ENCODE measurements at regions not wholly inside any gene's neighbourhood (a gene's known extent, or its start where the extent isn't known, plus 50 kb on each side); places are given as distances from the start of the nearest gene placed in this dataset.
"Not testable (repeated sequence)": the region's sequence is repeated elsewhere in the genome, so short reads cannot be mapped to it uniquely, and the experiment has no call there.

DNA sequence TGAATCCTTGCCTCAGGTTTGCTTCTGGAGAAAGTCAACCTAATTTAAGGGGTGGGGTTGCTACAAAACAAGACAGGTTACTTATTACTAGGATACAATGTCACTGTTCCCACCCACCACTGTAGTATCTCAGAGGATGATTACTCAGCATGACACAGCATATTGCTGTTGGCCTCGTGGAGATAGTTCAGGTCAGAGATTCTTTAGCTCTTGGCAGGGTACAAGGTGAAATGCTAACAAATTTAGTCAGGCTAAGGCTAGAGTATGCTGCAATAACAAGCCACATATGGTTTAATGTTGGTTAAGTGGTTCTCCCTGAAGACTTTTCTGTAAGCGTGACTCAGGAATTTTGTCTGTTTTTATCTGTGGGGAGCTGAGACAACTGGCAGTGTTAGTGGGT is 161.8 kb downstream of the EDEM1 start:
- no peak for DNase-seq (ENCODE audit: low read depth in 1 of 2, low spot score in 1 of 2)

DNA sequence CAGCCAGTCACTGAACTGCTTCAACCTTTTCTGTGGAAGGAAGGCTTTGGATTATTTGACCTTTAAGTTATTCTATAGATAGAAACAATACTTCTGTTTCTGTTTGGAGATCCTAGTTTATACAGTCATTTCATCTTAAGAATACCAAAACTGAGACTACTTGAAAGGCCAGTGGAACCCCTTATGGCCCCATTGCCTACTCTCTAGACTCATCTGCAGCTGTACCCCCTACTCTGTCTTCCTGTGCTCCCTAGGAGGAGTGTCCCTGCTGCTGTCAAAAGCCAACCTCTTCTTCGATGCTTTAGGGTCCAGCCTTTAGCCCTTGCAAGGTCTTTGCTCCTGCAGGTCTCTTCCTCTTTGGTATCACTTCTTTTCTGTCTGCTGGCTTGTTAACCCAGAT is 169.6 kb downstream of the EDEM1 start:
- no peak for DNase-seq (ENCODE audit: low read depth in 1 of 2, low spot score in 1 of 2)

DNA sequence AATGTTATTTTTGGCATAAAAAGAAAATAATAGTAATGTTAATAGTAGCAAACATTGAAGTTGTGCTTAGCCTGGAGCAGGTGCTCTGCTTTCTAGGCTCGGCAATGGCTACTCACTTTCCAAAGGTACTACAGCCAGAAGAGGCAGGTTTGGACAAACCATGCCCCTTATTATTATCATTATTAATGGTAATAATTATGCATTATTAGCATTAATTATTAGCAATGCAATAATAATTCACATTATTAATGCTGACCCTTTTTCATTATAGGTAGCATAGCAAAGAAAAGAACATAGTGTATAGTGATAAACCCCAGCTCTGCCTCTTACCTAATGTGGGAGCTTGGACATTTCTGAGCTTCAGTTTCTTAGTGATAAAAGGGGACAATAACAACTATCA is 171.4 kb downstream of the EDEM1 start:
- no peak for DNase-seq (ENCODE audit: low read depth in 1 of 2, low spot score in 1 of 2)

DNA sequence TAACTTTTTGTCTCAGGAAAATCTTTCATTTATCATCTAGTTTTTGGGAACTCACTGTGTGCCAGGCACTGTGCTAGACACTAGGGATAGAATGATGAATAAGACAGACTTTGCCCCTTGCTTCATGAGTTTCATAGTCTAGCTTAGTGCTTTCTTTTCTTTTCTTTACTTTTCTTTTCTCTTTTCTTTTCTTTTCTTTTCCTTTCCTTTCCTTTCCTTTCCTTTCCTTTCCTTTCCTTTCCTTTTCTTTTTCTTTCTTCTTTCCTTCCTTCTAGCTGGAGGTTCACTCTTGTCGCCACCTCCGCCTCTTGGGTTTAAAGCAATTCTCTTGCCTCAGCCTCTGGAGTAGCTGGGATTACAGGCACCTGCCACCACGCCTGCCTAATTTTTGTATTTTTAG is 172.9 kb downstream of the EDEM1 start:
- no peak for DNase-seq (ENCODE audit: low read depth in 1 of 2, low spot score in 1 of 2)

DNA sequence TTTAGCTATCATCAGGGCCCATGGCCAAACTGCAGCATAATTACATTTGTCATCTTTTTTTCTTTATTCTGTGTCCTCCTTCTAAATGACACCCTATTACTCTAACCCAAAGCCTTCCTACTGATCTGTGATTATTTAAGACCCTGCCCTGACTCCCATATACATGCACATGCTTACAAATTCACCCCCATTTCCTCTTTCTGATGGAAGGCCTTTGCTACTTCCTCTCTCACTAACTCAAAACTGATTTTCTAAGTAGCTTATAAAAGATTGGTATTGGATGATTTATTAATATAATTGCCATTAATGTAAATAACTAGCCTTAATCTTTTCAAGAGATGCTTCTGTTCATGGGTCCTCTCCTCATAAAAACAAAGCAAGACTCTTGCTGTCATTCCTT is 179.2 kb downstream of the EDEM1 start:
- no peak for DNase-seq (ENCODE audit: low read depth in 1 of 2, low spot score in 1 of 2)

DNA sequence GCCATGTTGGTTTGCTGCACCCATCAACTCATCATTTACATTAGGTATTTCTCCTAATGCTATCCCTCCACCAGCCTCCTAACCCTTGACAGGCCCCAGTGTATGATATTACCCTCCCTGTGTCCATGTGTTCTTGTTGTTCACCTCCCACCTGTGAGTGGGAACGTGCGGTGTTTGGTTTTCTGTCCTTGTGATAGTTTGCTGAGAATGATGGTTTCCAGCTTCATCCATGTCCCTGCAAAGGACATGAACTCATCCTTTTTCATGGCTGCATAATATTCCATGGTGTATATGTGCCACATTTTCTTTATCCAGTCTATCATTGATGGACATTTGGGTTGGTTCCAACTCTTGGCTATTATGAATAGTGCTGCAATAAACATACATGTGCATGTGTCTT is 184.0 kb downstream of the EDEM1 start:
- not testable (repeated sequence) for DNase-seq (ENCODE audit: low read depth in 1 of 2, low spot score in 1 of 2)

DNA sequence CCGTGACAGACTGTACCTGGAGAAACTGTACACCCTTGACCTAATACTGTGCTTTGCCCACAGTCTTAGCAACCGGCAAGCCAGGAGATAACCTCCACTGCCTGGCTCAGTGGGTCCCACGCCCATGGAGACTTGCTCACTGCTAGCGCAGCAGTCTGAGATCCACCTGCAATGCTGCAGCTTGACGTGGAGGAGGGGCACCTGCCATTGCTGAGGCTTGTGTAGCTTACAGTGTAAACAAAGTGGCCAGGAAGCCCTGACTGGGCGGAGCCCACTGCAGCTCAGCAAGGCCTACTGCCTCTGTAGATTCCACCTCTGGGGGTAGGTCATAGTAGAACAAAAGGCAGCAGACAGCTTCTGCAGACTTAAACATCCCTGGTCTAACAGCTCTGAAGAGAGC is 189.3 kb downstream of the EDEM1 start:
- no peak for DNase-seq (ENCODE audit: low read depth in 1 of 2, low spot score in 1 of 2)

DNA sequence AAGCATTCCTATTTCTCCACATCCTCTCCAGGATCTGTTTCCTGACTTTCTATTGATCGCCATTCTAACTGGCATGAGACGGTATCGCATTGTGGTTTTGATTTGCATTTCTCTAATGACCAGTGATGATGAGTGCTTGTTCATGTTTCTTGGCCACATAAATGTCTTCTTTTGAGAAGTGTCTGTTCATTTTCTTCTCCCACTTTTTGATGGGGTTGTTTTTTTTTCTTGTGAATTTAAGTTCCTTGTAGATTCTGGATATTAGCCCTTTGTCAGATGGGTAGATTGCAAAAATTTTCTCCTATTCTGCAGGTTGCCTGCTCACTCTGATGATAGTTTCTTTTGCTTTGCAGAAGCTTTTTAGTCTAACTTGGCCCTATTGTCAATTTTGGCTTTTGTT is 191.8 kb downstream of the EDEM1 start:
- not testable (repeated sequence) for DNase-seq (ENCODE audit: low read depth in 1 of 2, low spot score in 1 of 2)

DNA sequence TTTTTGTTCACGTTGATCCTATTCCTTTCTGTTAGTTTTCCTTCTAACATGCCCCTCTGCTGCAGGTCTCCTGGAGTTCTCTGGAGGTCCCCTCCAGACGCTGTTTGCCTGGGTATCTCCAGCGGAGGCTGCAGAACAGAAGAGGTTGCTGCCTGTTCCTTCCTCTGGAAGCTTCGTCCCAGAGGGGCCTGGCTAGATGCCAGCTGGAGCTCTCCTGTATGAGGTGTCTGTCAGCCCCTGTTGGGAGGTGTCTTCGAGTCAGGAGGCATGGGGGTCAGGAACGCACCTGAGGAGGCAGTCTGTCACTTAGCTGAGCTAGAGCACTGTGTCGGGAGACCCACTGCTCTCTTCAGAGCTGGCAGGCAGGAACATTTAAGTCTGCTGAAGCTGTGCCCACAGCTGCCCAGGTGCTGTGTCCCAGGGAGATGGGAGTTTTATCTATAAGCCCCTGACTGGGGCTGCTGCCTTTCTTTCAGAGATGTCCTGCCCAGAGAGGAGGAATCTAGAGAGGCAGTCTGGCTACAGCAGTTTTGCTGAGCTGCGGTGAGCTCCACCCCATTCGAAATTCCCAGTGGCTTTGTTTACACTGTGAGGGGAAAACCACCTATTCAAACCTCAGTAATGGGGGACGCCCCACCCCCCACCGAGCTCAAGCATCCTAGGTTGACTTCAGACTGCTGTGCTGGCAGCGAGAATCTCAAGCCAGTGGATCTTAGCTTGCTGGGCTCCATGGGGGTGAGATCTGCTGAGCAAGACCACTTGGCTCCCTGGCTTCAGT is 196.2 kb downstream of the EDEM1 start:
- DNase-seq (ENCODE audit: low read depth in 1 of 2, low spot score in 1 of 2), result not testable (repeated sequence)

DNA sequence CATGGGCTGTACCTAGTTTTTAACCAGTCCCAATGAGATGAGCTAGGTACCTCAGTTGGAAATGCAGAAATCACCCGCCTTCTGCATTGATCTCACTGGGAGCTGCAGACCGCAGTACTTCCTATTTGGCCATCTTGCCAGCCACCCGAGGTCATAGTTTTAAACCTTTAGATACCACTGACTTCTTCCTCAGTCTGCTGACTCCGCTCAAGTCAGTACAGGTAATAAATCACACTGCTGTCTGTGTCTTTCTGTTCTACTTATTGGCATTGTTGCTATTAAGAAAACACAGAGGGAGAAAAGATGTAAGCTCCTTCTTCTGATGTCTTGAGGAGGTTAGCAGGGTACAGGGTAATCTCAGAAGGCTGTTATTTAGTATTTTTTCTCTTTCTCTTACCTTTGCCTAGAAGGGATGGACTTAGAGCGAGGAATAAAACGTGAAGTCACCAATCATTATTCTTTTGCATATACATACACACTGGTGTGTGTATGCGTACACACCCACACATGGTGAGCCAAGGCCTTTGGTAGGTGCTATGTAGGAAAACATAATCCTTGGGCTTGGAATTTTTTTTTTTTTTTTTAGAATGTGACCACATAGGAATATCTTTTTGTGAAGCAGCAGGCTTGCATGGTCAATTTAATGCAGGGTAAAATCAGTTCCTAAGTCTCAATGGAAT is 197.2 kb downstream of the EDEM1 start:
- no peak for DNase-seq (ENCODE audit: low read depth in 1 of 2, low spot score in 1 of 2)

DNA sequence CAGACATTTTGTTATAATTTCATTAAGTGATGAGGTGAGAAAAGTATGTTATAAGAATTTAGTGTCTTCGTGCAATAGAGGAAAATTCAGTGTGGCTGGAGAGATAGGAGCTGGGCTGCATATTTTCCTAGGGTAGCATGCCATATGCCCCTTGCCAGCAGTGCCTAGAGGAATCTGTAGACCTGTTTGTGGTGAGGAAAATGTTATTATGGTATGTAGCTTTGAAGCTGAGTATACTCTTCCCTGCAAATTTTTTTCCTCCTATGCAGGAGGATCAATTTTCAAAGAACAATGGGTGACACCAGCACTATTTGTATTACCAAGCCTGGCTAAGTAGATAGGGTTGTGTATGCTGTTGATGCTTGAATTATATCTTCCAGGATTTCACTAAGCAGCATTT is 200.6 kb downstream of the EDEM1 start:
- no peak for DNase-seq (ENCODE audit: low read depth in 1 of 2, low spot score in 1 of 2)

DNA sequence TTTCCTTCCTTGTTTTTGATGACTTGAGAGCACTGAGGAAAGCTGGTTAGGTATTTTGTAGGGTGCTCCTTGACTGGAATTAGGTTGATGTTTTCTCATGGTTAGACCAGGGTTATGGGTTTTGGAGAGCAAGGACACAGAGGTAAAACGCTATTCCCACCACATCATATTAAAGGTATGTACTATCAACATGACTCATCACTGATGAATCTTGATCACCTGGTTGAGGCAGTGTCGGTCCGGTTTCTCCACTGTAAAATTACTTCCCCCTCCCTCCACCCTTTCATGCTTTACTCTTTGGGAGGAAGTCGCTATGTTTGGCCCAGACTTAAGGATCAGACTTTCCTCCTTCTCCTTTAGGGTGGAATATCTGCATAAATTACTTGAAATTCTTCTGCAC is 201.6 kb downstream of the EDEM1 start:
- no peak for DNase-seq (ENCODE audit: low read depth in 1 of 2, low spot score in 1 of 2)

DNA sequence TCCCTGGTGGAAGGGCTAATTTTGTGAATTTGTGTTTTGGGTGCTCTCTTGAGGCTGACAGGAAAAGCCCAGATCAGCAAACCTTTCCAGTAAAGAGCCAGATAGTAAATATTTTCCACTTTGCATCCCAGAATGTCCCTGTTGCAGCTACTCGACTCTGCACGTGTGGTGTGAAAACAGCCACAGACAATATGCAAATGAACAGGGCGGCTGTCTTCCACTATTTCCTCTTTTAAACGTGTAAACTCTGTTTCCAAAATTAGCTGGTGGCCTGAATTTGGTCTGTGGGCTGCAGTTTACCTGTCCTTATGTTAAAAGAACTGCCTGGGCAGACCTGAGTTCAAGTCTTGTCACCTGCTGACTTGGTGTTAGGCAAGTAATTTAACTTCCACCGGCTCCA is 202.7 kb downstream of the EDEM1 start:
- no peak for DNase-seq (ENCODE audit: low read depth in 1 of 2, low spot score in 1 of 2)

DNA sequence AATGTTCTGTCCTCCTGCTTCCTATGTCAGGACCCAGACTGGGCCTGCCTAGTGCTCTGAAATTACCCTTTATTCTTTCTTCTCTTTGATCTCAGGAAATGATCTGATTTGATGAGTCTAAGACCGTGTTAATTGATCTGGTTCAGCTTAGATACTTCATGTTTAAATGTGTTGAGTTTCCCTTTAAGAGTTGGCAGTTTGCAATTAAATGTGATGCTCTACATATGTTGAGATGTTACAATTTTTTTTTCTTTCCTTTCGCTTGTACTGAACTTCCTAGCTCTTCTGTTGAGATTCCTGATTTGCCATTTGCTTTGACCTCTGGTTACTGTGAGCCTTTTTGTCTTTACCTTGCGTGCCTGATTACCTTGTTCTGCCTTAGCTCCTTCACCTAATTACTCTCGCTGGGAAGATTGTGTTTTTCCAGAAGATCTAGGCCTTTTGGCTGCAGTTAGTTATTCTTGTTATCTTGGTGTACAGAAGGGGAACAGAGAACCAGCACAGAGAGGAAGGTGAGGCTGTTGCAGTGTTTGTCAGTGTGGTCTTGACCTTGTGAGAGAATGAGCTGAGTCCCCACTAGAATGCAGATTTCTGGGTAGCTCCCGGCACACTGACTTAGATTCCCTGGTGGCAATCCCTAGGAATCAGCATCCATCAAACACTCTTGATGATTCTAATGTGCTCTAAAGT is 203.6 kb downstream of the EDEM1 start:
- no peak for DNase-seq (ENCODE audit: low read depth in 1 of 2, low spot score in 1 of 2)

DNA sequence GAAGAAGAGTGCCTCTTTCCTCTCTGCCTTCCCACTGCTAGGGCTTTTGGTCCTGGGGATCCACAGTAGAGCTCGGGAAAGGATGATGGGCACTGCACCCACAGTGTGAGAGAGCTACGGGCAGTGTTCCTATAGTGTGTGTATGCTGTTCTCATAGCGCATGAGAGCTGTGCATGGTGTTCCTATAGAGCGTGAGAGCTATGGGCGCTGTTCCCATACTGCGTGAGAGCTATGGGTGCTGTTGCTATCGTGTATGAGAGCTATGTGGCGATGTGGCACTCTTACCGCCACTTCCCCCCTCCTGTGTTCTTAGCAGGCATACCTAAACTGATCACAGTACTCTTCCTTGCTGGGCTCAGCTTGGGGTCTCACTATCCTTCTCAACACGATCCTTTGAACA is 213.5 kb downstream of the EDEM1 start:
- no peak for DNase-seq (ENCODE audit: low read depth in 1 of 2, low spot score in 1 of 2)

DNA sequence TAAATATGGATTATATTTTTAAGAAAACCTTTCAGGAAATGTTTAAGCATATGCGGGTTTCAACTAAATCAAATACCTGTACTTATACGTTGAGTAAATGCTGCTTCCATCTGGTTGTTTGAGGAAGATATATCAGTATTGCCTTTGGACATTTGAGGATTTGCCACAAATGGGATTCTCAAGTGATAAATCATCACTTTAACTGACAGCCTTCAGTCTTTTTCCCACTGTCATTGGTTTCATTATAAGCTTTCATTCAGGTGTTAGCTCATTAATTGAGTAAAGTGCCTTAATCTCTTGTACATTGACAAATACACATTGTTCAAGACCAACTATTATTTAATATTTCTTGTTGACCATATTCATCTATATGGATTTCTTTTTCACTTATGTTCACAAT is 217.2 kb downstream of the EDEM1 start:
- DNase-seq (ENCODE audit: low read depth in 1 of 2, low spot score in 1 of 2), result no peak

DNA sequence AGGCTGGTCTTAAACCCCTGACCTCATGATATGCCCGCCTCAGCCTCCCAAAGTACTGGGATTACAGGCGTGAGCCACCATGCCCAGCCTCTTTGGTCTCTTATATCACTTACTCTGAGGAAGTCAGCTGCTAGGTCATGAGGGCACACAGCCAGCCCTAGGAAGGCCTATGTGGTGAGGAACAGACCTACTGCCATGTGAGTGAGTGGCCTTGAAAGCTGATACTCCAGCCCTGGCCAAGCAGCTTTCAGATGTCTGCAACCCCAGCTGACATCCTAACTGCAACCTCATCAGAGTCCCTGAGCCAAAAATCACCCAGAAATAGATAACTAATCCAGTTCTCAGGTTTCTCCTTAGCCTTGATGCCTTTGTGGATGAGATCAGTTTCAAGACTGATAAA is 224.3 kb downstream of the EDEM1 start:
- no peak for DNase-seq (ENCODE audit: low read depth in 1 of 2, low spot score in 1 of 2)

DNA sequence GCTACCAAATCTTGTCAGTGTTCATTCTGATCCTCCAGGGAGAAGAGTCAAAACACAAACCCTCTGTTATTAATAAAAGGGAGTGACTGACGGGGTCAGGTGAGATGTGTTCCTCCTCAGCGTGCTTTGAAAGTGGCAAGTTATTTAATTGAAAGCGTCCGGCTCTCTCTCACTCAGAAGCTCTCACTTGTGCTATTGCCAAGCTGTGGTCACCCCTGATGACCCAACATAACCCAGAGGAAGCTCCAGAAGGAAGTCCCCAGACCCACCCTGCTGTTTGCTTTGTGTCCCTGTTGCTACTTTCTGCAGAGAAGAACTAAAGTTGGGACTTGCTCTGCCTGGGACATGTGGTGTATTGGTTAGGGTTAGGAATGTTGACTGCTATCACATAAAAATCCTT is 235.6 kb downstream of the EDEM1 start:
- DNase-seq (ENCODE audit: low read depth in 1 of 2, low spot score in 1 of 2), result no peak

DNA sequence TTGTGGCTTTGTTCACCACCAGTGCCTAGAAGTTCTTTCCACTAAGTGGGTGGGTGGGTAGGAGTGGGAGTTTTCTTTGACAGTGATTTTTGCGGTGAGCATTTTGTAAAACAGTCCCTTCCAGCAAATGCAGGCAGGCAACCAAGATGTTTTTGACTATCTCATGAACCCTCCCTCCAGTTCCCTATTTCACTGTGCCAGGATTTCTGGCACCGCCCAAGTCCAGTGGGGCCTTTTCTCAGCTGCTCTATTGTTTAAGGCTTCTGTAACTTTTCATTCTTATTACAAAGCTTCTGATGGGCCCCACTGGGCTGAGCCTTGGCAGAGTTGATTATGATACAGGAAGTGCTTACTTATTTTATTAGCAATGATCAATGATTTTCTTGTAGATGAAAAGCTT is 236.0 kb downstream of the EDEM1 start:
- no peak for DNase-seq (ENCODE audit: low read depth in 1 of 2, low spot score in 1 of 2)

DNA sequence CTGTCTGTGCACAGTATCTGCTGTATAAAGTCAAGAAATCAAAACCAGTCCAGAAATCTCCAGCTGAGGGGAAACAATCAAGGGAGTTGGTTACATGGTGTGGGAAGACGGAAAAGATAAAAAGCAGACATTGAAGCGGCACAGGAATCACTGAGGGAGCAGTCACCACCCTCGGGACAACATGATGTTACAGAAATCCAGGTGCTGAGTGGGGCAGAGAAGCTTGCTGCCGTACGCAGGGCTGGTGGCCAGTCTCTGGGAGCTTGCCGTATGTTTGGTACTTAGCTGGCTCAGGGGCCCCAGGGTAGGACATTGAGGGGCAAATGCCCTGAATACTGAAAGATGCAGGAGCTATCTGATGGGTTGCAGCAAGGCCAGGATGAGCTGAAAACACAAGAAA is 237.9 kb downstream of the EDEM1 start:
- no peak for DNase-seq (ENCODE audit: low read depth in 1 of 2, low spot score in 1 of 2)

DNA sequence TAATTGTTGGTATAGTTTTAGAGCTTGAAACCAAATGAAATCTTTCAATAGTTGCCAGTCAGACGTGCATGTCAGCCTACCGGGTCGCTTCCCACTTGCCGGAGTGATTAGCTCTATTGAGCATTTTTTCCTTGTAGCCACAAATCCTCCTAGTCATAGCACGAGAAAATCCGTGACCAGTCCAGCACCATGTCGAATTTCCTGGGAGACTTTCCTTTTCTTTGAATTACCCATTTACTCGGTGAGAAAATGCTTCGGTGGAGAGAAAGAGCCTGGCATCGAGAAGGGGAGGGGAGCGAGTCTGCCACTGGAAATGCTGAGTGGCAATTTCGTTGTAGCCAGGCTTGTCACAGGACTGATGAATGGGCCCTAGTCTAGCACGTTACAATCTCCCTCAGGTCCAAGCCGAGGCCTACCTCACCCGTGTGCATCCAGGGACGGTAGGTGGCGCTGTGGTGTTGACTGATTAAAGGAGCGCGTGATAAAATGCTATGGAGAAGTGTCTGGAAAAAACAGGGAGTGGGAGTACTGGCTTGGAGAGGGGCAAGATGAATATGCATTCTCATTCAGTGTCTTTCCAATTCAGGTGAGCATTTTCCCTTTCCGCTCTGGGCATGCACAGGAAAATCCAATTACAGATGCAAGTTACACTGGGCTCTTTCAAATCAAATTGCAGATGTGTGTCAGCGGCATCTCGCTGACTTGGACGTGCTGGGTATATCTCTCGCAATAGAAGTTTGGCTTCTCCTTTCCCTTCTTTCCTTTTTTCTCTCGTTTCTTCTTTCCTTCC is 238.8 kb downstream of the EDEM1 start:
- peak; percentile 11 to 46 for DNase-seq (ENCODE audit: low read depth in 1 of 2, low spot score in 1 of 2)

DNA sequence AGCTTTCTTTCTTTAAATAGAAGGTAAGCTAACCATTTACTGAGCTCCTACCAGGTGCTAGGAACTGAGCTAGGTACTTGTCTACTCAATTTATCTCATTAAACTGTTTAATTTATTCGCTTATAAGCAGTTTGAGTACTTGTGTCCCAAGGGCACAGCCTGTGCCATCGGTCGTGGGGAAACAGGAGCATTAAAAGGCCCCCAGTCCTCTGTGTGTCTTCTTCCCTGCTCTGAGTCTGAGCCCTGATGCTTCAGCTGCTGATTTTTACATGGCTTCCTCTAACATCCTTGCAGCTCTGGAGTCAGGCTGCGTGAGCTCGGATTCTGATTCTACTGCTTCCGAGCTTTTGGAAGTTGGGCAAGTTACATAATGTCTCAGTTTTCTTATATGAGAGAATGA is 239.5 kb downstream of the EDEM1 start:
- no peak for DNase-seq (ENCODE audit: low read depth in 1 of 2, low spot score in 1 of 2)
